Activated CD4-positive, CD25-positive, alpha-beta regulatory T cell treated with anti-CD3 and anti-CD28 coated beads, Interleukin-2, amount 50 U/mL, for 72 hours (primary cell): ENCODE measurements at regions not wholly inside any gene's neighbourhood (a gene's known extent, or its start where the extent isn't known, plus 50 kb on each side); places are given as distances from the start of the nearest gene placed in this dataset.
"Not testable (repeated sequence)": the region's sequence is repeated elsewhere in the genome, so short reads cannot be mapped to it uniquely, and the experiment has no call there.

Experiments
- DNase-seq: peaks from one replicate; pipeline ENCODE4 v3.0.0; 2021

GRCh38 chr1:224539971-224540370, 76.1 kb upstream of the CNIH3 start:
- no peak for DNase-seq

DNA sequence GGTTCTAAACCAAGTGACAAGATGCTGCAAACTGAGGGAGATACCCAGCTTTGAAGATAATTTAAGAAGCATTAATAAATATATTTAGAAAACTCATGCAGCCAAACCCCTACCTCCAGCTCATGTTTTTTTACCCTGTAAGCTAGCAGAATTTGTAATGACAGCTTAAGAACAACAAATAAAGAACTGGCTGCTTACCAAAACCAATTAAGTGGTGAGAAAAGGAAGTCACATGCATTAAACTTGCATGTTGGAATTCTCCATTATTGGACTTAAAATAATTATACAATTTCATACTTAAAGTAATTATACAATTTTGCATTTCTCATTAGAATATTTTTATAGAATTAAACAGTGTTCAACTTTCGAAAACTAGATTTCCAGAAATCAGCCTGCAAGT, 75.6 kb upstream of the CNIH3 start:
- no peak for DNase-seq

DNA sequence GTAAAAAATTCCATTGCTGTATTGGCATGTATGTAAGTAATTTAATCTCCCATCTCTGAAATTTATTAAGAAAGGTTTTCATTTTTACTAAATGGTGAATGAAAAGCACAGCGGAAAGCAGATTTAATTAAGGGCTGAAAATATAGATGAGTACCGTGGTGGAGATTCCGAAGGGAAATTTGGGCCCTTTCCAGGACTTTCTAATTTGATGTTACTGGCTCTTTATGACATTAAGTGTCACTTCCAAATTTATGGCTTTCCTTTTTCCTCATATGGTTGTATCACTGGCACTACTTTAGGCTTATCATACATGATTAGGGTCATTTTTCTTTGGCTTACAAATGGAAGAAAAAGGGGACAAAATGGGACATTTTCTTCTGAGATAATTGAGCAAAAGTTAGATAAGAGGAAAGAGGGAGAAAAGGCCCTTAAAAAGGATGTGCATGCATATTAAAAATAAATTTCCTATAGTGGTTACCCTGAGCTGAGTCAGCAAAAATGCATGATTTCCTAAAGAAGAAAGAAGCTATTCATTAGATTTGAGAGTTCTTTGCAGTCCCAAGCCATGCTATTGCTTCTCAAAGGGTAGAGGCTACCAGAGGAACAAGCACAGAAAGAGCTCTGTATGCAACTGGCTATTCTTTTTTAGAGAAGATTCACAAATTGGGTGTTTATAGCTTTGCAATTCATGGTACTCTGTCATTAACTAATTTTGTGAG, 74.9 kb upstream of the CNIH3 start:
- no peak for DNase-seq

DNA sequence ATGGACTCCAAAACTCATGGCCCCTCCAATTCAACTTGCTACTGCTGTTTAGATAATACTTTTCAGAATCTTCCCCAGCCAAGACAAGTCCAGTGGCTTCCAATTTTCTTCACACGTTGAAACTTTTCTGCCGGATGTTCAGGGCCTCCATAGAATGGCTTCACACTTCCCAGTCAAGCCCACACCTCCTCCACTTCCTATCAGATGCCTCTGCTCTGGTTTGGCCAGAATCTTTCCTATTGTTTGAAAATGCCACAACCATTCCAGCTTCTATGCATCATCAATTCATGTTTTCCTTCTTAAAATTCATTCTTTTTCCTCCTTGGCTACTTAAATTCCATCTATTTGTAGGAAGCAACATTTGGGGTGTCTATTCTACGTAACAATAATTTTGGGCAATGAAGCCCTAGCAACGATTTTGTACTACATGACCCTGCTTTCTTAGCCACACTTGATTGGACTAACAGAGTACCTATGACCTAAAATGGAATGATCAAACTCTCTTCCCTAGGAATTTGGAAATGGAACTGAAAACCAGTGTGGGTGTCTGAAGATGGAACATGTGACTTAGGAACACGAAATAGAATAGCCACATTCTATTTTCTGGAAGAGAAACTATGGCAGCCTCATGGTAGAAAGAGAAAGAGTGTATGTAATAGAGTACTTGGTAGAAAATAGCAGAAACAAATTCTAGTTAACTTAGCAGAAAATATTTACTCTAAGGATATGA, 74.1 kb upstream of the CNIH3 start:
- no peak for DNase-seq

DNA sequence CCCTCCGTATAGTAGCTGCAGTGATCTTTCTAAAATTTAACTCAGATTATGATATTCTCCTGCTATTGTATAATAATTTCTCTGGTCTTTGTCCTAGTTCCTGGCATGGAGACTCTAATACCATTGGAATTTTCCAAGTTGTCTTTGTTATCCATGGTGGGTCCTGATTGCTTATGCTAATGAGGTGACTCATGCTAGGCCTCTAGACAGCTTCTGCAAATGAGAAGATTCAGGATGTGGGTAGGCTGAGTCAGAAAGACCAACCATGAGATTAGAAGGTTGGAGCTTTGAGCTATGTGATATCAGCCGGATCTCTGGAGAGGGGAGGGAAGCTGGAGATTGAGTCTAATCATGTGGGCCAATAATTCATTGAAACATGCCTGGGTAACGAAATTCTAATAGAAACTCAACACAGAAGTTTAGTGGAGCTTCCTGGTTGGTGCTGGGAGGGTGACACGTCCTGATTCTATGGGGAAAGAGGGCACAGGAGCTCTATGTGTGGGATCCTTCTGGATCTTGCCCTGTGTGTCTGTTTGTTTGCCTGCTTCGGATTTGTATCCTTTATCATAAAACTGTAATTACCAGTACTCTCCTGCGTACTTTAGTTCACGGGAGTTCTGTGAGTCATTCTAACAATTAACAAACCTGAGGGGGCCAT, 73.2 kb upstream of the CNIH3 start:
- no peak for DNase-seq

DNA sequence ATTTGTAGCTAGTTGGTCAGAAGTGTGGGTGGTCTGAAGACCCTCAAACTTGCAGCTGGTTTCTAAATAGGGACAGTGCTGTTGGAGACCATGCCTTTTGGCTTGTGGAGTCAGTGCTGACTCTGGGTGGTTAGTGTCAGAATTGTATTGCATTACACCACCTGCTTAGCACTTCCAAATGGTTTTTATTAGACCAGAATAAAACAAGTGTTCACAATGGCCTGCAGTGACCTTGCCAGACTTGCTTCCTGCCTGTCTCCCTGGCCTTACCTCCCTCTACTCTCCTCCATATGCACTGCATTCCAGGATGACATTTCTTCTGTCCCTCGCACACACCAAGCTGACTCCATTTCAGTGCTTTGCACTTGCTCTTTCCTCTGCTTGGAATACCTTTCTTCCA, 72.7 kb upstream of the CNIH3 start:
- no peak for DNase-seq

DNA sequence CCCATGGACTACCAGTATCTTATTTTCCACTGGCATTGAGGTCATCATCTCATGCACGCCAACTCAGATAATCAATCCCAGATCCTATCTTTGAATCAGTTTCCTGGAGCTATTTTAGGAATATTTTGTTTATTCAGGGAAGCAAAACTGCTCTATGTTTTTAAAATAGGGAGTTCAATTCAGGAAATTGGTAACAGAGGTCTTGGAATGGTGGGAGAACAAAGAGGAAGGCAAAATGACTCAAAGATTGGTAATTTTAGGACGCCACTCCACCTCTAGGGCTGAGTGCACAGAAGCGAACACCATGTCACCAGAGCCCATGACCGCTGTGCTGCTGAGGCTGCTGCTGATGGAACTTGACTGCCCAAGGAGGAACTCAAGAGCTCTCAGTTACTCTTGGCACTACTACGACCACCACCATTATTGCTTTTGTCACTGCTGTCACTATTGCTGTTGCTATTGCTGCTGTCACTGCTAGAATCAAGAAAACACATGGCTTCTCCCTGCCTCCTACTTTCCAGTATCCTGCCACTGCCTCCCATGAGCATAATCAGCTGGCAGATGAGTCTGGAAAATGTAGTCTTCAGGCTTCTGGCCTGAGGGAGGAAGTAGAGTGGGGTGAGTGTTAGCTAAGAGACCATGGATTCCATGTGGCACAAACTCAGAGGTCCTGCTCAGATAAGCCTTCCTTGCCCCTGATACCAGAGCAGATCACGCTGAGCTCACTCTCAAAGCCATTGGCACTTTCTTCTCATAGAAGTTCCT, 71.6 kb upstream of the CNIH3 start:
- DNase-seq = no peak

- no peak for DNase-seq
Measured at GRCh38 chr1:224545571-224545970, 70.5 kb upstream of the CNIH3 start.

- no peak for DNase-seq
Measured at GRCh38 chr1:224548676-224549075, 67.4 kb upstream of the CNIH3 start.

DNA sequence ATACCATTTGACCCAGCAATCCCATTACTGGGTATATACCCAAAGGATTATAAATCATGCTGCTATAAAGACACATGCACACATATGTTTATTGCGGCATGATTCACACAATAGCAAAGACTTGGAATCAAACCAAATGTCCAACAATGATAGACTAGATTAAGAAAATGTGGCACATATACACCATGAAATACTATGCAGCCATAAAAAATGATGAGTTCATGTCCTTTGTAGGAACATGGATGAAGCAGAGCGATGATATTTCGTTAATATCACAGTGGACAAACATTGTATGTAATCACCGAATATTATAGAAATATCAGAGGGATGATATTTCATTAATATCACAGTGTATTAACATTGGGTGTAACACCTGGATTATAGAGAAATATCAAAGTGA, 64.9 kb upstream of the CNIH3 start:
- DNase-seq = not testable (repeated sequence)

DNA sequence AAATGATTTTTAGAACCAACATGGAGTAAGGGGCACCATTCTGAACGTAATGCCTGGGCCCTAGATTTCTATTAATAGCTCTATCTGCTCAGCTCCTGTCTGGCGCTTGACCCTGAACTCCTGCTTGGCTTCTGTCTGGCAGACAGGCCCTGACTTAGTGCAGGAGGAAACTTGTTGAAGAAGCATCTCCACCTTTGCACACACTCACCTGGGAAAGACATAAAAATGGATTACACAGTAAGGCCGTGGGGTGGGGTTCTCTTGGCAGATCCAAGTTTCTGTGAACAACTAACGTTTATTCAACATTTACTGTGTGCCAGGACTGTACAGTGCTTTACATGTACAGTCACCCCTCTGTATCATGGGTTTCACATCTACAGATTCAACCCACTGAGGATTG, 62.1 kb upstream of the CNIH3 start:
- no peak for DNase-seq

GRCh38 chr1:224554620-224555259, 61.4 kb upstream of the CNIH3 start:
- DNase-seq = no peak

- DNase-seq = no peak
Measured at GRCh38 chr1:224558904-224559303, 57.2 kb upstream of the CNIH3 start.

GRCh38 chr1:224559981-224560728, 56.0 kb upstream of the CNIH3 start:
- no peak for DNase-seq

- DNase-seq = not testable (repeated sequence)
Measured at GRCh38 chr1:224562881-224563280, 53.2 kb upstream of the CNIH3 start.

DNA sequence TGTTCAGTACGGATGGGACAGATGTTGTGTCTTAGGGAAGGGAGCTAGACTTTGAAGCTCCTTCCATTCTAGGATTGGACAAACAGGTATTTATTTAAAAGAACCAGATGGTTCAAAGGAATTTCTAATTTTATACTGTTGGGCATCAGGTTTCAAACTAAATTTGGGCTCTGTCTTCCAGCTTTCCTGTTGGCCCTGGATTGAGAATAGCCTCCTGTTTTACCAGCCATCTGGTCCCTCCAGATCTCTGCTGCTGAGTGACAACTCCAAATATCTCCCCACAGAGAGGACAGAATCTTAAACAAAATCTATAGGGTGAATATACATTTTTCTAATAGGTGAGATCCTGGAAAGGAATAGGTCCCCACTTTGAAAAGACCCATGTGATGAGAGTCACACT, 52.5 kb upstream of the CNIH3 start:
- no peak for DNase-seq

DNA sequence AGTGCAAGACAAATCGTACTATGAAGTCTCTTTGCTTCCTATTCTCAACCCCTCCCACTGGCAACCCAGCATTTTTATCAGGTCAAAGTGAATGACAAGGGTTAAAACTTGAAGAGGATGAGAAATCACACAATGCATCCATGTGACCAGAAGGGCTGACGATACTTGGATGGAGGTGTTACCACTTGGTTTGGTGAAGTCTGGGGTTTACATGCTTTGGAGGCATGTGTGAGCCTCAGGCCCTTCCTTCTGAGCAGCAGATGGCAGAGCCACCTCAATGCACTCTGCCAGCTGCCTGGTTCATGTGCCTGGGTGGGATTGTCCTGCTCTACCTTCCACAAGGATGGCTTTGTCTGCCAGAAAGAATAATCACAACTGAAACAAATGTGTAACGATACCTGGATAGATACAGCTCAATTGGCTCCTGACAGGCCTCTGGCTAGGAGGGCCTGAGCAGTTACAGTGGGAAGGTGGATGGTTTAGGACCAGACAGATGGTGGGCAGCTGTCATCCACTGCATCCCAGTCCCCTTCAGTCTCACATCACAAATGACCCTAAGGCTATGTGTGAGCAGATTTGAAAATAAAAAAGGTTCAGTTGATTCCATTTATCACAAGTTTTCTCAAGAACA, 51.5 kb upstream of the CNIH3 start:
- no peak for DNase-seq

GRCh38 chr1:224565186-224565585, 50.9 kb upstream of the CNIH3 start:
- DNase-seq = no peak

DNA sequence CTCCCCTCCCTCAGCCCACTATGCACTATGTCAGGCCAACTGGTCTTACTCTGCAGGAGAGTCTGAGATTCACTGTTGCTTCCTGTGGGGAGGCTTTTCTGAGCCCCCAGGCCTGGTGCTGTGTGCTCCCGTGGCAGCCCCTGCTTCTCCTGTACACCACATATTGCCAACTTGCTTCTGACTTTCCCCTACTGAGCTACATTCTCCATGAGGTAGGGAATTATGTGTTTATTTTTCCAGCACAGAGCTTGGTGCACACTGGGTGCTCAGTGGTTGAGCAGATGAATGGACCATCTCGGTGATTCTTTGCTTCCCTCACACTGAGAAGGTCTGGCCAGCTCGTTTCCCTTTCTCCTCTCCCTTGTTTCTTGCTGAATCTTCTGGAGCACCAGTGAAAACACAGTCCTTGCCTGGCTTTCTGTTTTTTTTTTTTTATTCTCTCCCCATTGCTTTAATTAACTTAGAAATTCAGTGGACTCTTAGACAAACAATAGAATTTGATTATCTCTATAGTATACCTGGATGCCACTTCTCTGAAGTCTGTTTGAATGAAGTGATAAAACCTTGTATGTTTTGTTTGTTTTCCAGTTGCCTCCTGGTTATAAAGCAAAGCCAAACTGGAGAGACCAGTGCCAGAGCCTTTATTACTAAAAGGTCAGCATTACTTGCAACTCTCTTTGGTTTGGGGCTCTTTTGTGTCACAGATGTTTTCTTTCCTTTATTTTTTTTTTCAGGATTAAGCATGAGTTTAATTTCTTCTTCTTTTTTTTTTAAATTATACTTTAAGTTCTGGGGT, 50.3 kb upstream of the CNIH3 start:
- no peak for DNase-seq
